SK-N-MC (cell line): ENCODE measurements at regions not wholly inside any gene's neighbourhood (a gene's known extent, or its start where the extent isn't known, plus 50 kb on each side); places are given as distances from the start of the nearest gene placed in this dataset.

Experiments
- EZH2 ChIP-seq: fragments of 200-600 bp; sonication (generic); IDR thresholded peaks from one replicate; pipeline ENCODE4 v1.6.1; 2017; ENCODE audit warnings: antibody characterized with exemption
- POLR2AphosphoS5 ChIP-seq: IDR thresholded peaks from 2 replicates; pipeline ENCODE4 v1.6.1; 2012; ENCODE audit warnings: mild to moderate bottlenecking, low read depth, low read length, borderline replicate concordance

DNA sequence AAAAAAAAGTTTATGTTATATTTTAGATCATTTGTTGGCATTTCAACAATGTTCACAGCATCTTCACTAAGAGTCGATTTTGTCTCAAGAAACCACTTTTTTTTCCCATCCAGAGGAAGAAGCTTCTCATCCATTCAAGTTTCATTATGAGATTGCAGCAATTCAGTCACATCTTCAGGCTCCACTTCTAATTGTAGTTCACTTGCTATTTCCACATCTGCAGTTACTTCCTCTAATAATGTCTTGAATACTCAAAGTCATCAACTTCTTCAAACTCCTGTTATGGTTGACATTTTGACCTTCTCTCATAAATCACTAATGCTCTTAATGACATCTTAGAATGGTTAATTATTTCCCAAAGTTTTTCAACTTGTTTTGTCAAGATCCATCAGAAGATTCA is 61.3 kb upstream of the CHORDC1 start:
- TF ChIP-seq EZH2 (no peak), POLR2AphosphoS5 (no peak)
